MCF 10A (cell line): ENCODE measurements at regions not wholly inside any gene's neighbourhood (a gene's known extent, or its start where the extent isn't known, plus 50 kb on each side); places are given as distances from the start of the nearest gene placed in this dataset.

ENCODE experiments used
- BruUV-seq: library from RNA; stranded (reverse); fragments of 400-500 nt; replicated peaks from 2 replicates; lab custom pipeline; 2021; lab: Mats Ljungman, UMichigan
- CTCF ChIA-PET: fragments of 300-600 bp; sonication (Branson Sonifier 250); formaldehyde crosslinking; extraction: SDS; loops from one replicate; lab custom pipeline; 2021; ENCODE audit warnings: antibody characterized with exemption, inconsistent platforms; lab: Yijun Ruan, JAX
- POLR2A ChIA-PET: fragments of 300-600, 350-650 bp; sonication (Branson Sonifier 250); formaldehyde crosslinking; extraction: SDS; loops from one replicate; lab custom pipeline; 2020; ENCODE audit warnings: antibody characterized with exemption, inconsistent platforms; lab: Yijun Ruan, JAX
- DNase-seq: peaks from one replicate; pipeline ENCODE4 v3.0.0-alpha.2; 2018; ENCODE audit not compliant: unreplicated experiment
- H3K27ac Mint-ChIP-seq: one replicate; pipeline ENCODE4 v1.8.0; 2022; ENCODE audit warnings: mild to moderate bottlenecking, low read depth, mixed read lengths; ENCODE audit not compliant: unreplicated experiment
- H3K27me3 Mint-ChIP-seq: one replicate; pipeline ENCODE4 v1.8.0; 2022; ENCODE audit warnings: mixed read lengths; ENCODE audit not compliant: insufficient read depth, unreplicated experiment
- H3K36me3 Mint-ChIP-seq: one replicate; pipeline ENCODE4 v1.8.0; 2022; ENCODE audit warnings: mild to moderate bottlenecking, moderate library complexity, mixed read lengths; ENCODE audit not compliant: insufficient read depth, unreplicated experiment
- H3K4me1 Mint-ChIP-seq: one replicate; pipeline ENCODE4 v1.8.0; 2022; ENCODE audit warnings: mixed read lengths; ENCODE audit not compliant: insufficient read depth, unreplicated experiment
- H3K4me3 Mint-ChIP-seq: one replicate; pipeline ENCODE4 v1.8.0; 2022; ENCODE audit warnings: mild to moderate bottlenecking, moderate library complexity, mixed read lengths; ENCODE audit not compliant: unreplicated experiment
- H3K9me3 Mint-ChIP-seq: one replicate; pipeline ENCODE4 v1.8.0; 2022; ENCODE audit warnings: mixed read lengths; ENCODE audit not compliant: unreplicated experiment
- intact Hi-C: fragments of 100-400 bp; cut with micrococcal nuclease; formaldehyde crosslinking; loops from 2 replicates; pipeline ENCODE4 v1.14.1; 2022
- TF ChIP-seq, protein P1 (sequence below): fragments of 200-600 bp; IDR thresholded peaks from one replicate; pipeline ENCODE4 v1.8.0; 2022; ENCODE audit warnings: antibody characterized with exemption, mild to moderate bottlenecking; ENCODE audit not compliant: unreplicated experiment

DNA sequence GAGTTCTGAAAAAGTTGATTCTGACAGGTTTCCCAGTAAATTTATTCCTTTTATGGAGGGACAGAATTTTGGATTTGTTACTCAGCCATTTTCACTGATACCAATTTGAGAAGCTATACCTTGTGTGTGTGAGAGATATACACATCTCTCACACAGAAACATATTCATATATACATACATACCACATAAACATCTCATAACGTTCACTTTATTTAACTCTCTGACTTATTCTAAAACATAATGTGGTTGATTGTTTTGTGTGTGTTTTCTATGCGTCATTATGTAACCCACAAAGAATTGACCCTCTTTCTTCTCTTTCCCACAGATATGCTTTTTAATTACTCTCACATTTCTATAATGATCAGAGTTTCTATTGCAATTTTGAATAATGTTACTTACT, 570.8 kb upstream of the TLE4 start:
- intact Hi-C loops = no loop called here
- Mint-ChIP-seq H3K4me1 (no peaks in the 10 kb centered on the region), H3K4me3 (no peak overlapping the region), H3K9me3 (no peaks in the 10 kb centered on the region), H3K36me3 (peaks cover 6% of the 10 kb centered on the region), H3K27me3 (no peaks in the 10 kb centered on the region), H3K27ac (no peak overlapping the region)
- CTCF ChIA-PET = no interaction called here
- DNase-seq = no peak
- TF ChIP-seq, protein P1, sequence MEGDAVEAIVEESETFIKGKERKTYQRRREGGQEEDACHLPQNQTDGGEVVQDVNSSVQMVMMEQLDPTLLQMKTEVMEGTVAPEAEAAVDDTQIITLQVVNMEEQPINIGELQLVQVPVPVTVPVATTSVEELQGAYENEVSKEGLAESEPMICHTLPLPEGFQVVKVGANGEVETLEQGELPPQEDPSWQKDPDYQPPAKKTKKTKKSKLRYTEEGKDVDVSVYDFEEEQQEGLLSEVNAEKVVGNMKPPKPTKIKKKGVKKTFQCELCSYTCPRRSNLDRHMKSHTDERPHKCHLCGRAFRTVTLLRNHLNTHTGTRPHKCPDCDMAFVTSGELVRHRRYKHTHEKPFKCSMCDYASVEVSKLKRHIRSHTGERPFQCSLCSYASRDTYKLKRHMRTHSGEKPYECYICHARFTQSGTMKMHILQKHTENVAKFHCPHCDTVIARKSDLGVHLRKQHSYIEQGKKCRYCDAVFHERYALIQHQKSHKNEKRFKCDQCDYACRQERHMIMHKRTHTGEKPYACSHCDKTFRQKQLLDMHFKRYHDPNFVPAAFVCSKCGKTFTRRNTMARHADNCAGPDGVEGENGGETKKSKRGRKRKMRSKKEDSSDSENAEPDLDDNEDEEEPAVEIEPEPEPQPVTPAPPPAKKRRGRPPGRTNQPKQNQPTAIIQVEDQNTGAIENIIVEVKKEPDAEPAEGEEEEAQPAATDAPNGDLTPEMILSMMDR = no peak
- no TSS peak for BruUV-seq
- POLR2A ChIA-PET = interaction anchor here (1.5 to 1.7 kb wide), 2 partner anchors 12 to 22 kb away, joined by 3 to 4 read pairs; no protein-coding TSS in a partner anchor

DNA sequence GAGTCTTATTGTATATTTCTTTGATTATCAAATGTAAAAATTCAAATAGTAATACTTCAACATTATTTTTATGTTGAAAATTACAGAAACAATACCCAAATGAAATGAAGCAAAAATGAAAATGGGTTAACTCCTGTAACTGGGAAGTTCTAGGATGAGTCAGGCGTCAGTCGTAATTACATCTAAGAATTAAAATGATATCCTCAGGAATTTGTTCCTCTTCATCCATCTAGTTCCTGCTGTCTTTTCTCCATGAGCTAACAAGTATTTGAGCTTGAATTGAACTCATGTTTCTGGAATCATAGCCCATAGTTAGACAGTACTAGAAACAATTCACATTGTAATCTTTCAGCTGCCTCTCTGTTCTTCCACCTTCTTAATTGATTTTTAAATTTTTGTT, 568.3 kb upstream of the TLE4 start:
- H3K27ac Mint-ChIP-seq = no peak overlapping the region
- no peak for DNase-seq
- no TSS peak for BruUV-seq
- intact Hi-C loops = no loop called here
- no peaks in the 10 kb centered on the region for H3K9me3 Mint-ChIP-seq
- TF ChIP-seq, protein P1 = no peak
- peaks cover 6% of the 10 kb centered on the region for H3K36me3 Mint-ChIP-seq
- H3K4me1 Mint-ChIP-seq = no peaks in the 10 kb centered on the region
- H3K27me3 Mint-ChIP-seq = no peaks in the 10 kb centered on the region
- CTCF ChIA-PET = interaction anchor here (1.0 kb wide), 1 partner anchor 14 kb away, joined by 3 read pairs; no protein-coding TSS in a partner anchor
- POLR2A ChIA-PET = interaction anchor here (1.5 kb wide), 1 partner anchor 14 kb away, joined by 3 read pairs; no protein-coding TSS in a partner anchor
- H3K4me3 Mint-ChIP-seq = no peak overlapping the region

DNA sequence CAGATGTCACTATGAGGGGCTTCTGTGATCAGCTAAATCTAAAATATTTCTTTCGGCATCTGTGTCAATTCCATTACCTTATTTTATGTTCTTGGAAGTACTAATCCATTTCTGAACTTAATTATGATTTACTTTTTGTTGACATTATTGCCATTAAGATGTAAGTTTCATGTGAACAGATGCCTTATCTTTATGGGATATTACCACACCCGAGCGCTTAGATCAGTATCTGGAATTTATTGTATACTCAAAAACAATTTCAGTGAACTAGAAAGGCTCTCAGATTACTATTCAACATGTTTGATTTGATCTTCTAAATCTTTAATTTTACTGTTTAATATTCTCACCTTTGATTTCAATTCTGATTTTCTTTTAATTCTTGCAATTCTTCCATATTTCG, 567.7 kb upstream of the TLE4 start:
- Mint-ChIP-seq H3K9me3 (no peaks in the 10 kb centered on the region), H3K27ac (no peak overlapping the region), H3K27me3 (no peaks in the 10 kb centered on the region), H3K36me3 (peaks cover 6% of the 10 kb centered on the region), H3K4me3 (no peak overlapping the region), H3K4me1 (no peaks in the 10 kb centered on the region)
- TF ChIP-seq, protein P1 = no peak
- intact Hi-C loops = no loop called here
- no TSS peak for BruUV-seq
- CTCF ChIA-PET = interaction anchor here (1.0 kb wide), 1 partner anchor 14 kb away, joined by 3 read pairs; no protein-coding TSS in a partner anchor
- no peak for DNase-seq
- POLR2A ChIA-PET = interaction anchor here (1.5 kb wide), 1 partner anchor 14 kb away, joined by 3 read pairs; no protein-coding TSS in a partner anchor

DNA sequence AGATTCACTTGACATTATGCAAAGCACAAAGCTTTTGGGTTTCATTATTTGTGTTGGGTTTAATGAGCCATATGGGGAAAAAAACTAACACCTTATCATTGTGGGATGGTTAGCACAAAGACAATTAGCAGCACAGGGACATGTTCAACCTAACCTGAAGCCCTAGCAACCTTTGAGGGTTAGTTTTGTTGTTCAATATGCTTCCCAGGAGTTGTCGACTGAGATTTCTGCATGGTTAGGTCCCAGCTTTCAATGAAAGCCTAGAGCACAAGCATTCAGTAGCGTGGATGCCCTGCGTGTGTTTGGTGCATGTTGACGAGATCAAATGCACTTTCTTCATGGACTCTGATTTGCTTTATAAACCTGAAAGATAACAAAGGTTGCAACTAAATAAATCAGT, 565.2 kb upstream of the TLE4 start:
- Mint-ChIP-seq H3K36me3 (no peaks in the 10 kb centered on the region), H3K4me1 (no peaks in the 10 kb centered on the region), H3K27me3 (no peaks in the 10 kb centered on the region), H3K4me3 (no peak overlapping the region), H3K27ac (no peak overlapping the region), H3K9me3 (peaks cover 3% of the 10 kb centered on the region)
- TF ChIP-seq, protein P1 = no peak
- intact Hi-C loops = no loop called here
- ChIA-PET POLR2A (interaction anchor here (0.7 kb wide), 1 partner anchor 195 kb away, joined by 3 read pairs; no protein-coding TSS in a partner anchor), CTCF (interaction anchor here (0.7 kb wide), 1 partner anchor 1602 kb away, joined by 3 read pairs; no protein-coding TSS in a partner anchor)
- no TSS peak for BruUV-seq
- DNase-seq = no peak
